ENCODE measurements at regions not wholly inside any gene's neighbourhood (a gene's known extent, or its start where the extent isn't known, plus 50 kb on each side); places are given as distances from the start of the nearest gene placed in this dataset.
A peak's percentile ranks its signal among the peaks of the same experiment; 100 is the strongest.

DNA sequence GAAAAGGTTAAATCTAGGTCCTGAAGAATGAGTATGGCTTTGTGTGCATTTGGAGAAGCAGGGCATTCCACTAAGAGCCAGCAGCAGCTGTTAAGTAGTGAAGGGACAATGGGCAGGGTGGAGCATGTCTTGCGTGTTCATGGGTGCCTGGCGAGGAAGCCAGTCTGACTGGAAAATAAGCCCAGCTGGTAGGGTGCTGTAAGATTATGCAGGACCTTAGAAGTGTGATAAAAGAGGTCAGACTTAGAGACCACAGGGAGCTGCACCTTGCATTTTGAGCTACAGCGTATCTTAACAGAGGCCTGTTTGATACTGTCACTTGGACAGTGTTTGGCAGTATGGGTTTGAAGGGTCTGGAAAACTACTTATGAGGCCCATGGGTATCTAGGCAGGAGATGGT lies 131.7 kb upstream of the ELL2 start:
- intact Hi-C loops (cut with DNase I), result no loop called here
- peaks cover 11 to 23% (median 21%) of the 10 kb centered on the region in 3 donors for H3K4me1 ChIP-seq
- TF ChIP-seq, protein P1, sequence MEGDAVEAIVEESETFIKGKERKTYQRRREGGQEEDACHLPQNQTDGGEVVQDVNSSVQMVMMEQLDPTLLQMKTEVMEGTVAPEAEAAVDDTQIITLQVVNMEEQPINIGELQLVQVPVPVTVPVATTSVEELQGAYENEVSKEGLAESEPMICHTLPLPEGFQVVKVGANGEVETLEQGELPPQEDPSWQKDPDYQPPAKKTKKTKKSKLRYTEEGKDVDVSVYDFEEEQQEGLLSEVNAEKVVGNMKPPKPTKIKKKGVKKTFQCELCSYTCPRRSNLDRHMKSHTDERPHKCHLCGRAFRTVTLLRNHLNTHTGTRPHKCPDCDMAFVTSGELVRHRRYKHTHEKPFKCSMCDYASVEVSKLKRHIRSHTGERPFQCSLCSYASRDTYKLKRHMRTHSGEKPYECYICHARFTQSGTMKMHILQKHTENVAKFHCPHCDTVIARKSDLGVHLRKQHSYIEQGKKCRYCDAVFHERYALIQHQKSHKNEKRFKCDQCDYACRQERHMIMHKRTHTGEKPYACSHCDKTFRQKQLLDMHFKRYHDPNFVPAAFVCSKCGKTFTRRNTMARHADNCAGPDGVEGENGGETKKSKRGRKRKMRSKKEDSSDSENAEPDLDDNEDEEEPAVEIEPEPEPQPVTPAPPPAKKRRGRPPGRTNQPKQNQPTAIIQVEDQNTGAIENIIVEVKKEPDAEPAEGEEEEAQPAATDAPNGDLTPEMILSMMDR (IDR thresholded peaks at IDR 0.05), result no peak
- H3K36me3 ChIP-seq, result no peaks in the 10 kb centered on the region
- H3K9me3 ChIP-seq, result no peaks in the 10 kb centered on the region
- no peak overlapping the region for H3K4me3 ChIP-seq
- peak; percentile 45 to 71 (median 60) for ATAC-seq
- WGBS, 2 donors, result 42 to 46% methylated on average over 3 of the region's 3 CpGs
- no peaks in the 10 kb centered on the region for H3K27me3 ChIP-seq
- peak in 4 of 6 donors; percentile 28 to 59 (median 40) for DNase-seq
- FAIRE-seq, result no peak
- H3K27ac ChIP-seq, result peak overlapping the region; percentile 22 to 89 (median 54)

DNA sequence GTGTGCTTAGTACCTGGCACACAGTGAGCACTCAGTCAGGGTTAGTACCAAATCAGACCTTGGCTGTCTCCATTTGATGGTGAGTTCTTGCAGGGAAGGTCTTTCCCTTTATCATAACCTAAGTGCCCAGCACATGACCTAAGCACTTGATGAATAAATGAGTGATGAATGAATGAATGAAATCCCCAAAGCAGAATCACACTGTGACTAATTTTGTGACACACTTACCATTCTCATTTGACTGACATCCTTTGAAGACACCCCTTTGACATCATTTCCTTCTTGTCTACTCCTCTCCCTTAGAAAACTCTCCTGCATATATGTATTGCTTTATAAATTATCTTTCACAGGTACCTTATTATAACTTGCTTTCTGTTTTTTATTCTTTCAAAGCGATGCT lies 130.2 kb upstream of the ELL2 start:
- intact Hi-C loops (cut with DNase I), result no loop called here
- H3K36me3 ChIP-seq, result no peaks in the 10 kb centered on the region
- H3K27ac ChIP-seq, result no peak overlapping the region
- peaks cover 11 to 23% (median 21%) of the 10 kb centered on the region in 3 donors for H3K4me1 ChIP-seq
- FAIRE-seq (no peak), ATAC-seq (no peak), DNase-seq (no peak)
- no peaks in the 10 kb centered on the region for H3K9me3 ChIP-seq
- 96 to 100% methylated on average over 1 of the region's 1 CpG for WGBS, 2 donors
- no peak overlapping the region for H3K4me3 ChIP-seq
- H3K27me3 ChIP-seq, result no peaks in the 10 kb centered on the region
- TF ChIP-seq, protein P1 (IDR thresholded peaks at IDR 0.05), result no peak

DNA sequence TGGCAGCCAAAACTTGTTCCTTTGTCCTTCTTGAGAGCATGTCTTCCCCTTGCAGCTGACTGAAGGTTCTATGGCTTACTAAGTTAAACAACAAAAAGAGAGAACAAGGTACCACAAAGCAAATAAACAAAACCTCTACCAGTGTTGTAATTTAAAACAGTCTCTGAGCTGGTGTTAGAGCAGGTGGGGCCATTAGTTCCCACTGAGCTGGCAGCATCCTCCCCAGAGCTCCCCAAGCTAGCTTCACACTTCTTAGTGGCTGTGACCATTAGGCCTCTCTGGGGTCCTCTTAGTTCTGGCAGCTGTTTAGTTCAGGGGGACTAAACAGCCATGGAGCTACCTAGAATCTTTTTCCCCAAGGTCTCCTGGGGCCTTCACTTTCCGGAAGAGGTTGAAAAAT lies 128.6 kb upstream of the ELL2 start:
- Histone ChIP-seq H3K27me3 (no peaks in the 10 kb centered on the region), H3K27ac (no peak overlapping the region), H3K36me3 (no peaks in the 10 kb centered on the region), H3K4me3 (no peak overlapping the region), H3K4me1 (peaks cover 11 to 30% (median 23%) of the 10 kb centered on the region in 3 donors), H3K9me3 (no peaks in the 10 kb centered on the region)
- ATAC-seq (no peak), FAIRE-seq (no peak), DNase-seq (no peak)
- TF ChIP-seq, protein P1 (IDR thresholded peaks at IDR 0.05), result no peak
- 82 to 85% methylated on average over 1 of the region's 1 CpG for WGBS, 2 donors
- intact Hi-C loops (cut with DNase I), result no loop called here

DNA sequence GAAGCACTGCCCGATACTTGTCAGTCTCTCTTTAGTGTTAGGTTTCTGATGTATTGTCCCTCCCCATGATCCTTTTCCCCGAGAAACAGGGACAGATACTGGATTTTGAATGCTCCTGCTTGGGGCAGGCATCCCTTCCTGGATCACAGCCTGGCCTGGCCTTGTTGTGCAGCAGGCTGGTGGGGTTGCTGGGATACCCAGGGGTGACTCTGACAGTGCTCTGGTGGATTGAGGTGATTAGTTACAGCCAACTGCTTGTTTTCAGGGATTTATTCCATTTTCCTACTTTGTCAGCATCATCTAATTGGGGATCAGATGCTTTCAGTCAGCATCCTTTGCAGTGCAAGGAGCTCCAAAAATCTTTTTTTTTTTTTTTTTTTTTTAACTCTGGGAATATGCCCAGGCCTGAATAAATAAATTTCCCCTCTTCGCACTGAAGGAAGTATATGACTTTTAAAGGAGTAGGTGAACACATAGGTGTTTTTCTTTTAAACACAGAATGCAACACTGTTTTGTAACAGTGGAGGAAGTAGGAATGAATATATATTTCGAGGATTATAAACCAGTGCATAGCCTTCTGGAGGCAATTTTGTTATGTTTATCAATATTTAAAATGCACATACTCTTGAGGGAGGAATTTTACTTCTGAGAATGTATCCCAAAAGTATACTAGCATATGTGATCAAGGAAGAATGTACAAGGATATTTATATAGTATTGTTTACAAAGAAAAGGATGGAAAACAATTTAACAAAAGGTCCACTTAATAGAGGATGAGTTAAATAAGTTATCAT lies 127.3 kb upstream of the ELL2 start:
- 88 to 93% methylated on average over 4 of the region's 4 CpGs for WGBS, 2 donors
- Histone ChIP-seq H3K36me3 (no peaks in the 10 kb centered on the region), H3K4me1 (peaks cover 4 to 29% (median 19%) of the 10 kb centered on the region in 3 donors), H3K27ac (no peak overlapping the region), H3K4me3 (no peak overlapping the region), H3K27me3 (no peaks in the 10 kb centered on the region), H3K9me3 (no peaks in the 10 kb centered on the region)
- intact Hi-C loops (cut with DNase I), result no loop called here
- peak in 1 of 4 donors; percentile 53 for ATAC-seq
- FAIRE-seq, result no peak
- TF ChIP-seq, protein P1 (IDR thresholded peaks at IDR 0.05), result no peak
- no peak for DNase-seq

DNA sequence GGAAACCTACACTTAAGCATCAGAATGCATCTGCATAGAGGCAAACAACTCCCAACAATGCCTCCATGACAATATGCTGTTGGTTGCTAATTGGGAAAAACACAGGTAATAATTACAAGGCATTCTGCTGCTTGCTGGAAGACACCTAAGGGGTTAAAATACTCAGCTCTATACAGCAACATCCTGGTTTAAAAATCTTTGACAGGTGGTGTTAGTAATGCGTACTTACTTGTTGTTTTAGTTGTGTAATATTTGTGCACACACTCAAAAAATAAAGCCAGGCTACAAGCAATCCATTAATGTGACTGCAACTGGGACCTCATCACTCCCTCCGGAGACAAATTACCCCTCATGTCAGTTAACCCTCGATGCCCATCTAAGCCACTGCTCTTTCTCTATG lies 126.3 kb upstream of the ELL2 start:
- no peak for DNase-seq
- intact Hi-C loops (cut with DNase I), result no loop called here
- TF ChIP-seq, protein P1 (IDR thresholded peaks at IDR 0.05), result no peak
- 23 to 24% methylated on average over 3 of the region's 3 CpGs for WGBS, 2 donors
- peaks cover 0 to 19% (median 12%) of the 10 kb centered on the region in 3 donors for H3K4me1 ChIP-seq
- H3K27me3 ChIP-seq, result no peaks in the 10 kb centered on the region
- no peak overlapping the region for H3K4me3 ChIP-seq
- no peaks in the 10 kb centered on the region for H3K36me3 ChIP-seq
- ATAC-seq, result peak in 2 of 4 donors; percentile 23 to 49
- H3K27ac ChIP-seq, result no peak overlapping the region
- no peak for FAIRE-seq
- no peaks in the 10 kb centered on the region for H3K9me3 ChIP-seq

All from pancreas (tissue), 10 donors.